HG03045 (cell line): ENCODE measurements at regions not wholly inside any gene's neighbourhood (a gene's known extent, or its start where the extent isn't known, plus 50 kb on each side); places are given as distances from the start of the nearest gene placed in this dataset.

Source experiments
- ATAC-seq: cut with Tn5 transposase; IDR thresholded peaks from one replicate; pipeline ENCODE4 v1.9.1; 2021; ENCODE audit warnings: mild to moderate bottlenecking, moderate library complexity; ENCODE audit not compliant: unreplicated experiment

DNA sequence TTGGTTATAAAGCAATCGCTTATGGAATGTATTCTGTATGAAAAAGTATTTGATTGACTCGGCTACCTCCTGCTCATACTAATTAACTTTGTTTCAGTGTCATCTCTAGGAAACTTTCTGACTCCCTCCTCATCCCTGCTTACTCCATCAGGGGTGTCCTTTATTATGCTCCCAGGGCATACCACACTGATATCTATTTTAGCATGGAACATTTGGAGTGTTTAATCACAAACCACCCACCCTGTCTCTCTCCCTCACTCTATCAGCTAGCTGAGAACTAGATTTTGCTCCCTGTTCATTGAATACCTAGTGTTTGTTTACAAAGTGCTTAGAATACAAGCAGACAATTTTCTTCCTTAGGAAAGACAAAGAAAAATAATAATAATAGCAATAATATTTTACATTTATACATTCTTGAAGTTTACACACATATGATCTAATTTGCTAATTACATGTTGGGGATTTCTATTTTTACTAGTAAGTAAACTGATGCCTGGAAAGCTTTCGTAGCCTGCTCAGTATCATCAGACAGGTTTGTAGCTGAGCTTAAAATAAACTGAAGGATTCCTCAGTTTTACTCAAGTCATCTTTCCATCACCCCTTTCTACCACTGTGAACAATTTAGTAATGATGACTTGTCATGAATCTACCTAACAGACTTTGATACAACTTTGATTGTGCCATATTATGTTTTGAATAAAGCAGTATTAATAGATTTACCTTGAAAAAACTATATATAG is 811.4 kb upstream of the HS3ST1 start:
- no peak for ATAC-seq

DNA sequence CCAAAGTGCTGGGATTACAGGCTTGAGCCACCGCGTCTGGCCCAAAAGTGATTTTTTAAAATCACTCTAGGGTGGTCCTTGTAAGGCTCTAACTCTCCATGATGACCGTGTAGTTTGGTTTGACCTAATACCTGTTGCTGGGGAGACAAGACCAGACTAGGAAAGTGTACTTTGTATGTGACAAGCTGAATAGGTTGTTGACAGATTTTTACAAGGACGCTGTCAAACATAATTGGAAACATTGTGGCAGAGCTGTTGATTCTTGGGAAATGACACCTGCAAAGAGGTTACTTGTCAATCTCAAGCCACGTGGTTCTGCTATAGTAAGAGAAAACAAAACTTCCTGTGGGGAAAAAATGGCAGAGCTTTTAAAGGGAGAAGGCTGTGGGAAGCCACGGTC is 802.4 kb upstream of the HS3ST1 start:
- no peak for ATAC-seq

- no peak for ATAC-seq
These were observed 792.3 kb upstream of the HS3ST1 start for GRCh38 chr4:12221031-12221430.

GRCh38 chr4:12211636-12212035 is 782.9 kb upstream of the HS3ST1 start:
- ATAC-seq: no peak

DNA sequence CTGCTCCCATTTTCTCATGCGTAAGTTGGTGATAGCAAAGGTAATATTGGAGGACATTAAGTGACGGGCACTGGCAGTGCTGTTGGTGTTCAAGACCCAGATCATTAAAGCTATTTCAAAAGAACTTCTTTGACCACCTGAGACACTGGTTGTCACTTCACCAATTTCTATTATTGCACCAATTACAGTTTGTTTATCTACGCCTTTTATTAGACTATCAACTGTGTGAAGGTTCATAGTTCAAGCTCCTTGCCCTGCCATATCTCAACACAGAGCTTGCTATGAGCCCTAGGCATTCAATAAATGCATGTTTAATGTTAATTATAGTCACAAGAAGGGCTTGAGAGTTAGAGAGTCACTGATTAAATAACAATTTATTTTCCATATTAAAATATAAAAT is 778.7 kb upstream of the HS3ST1 start:
- ATAC-seq: no peak

- no peak for ATAC-seq
These were observed 777.4 kb upstream of the HS3ST1 start for GRCh38 chr4:12206091-12206490.

GRCh38 chr4:12203945-12204344 is 775.3 kb upstream of the HS3ST1 start:
- ATAC-seq: no peak

DNA sequence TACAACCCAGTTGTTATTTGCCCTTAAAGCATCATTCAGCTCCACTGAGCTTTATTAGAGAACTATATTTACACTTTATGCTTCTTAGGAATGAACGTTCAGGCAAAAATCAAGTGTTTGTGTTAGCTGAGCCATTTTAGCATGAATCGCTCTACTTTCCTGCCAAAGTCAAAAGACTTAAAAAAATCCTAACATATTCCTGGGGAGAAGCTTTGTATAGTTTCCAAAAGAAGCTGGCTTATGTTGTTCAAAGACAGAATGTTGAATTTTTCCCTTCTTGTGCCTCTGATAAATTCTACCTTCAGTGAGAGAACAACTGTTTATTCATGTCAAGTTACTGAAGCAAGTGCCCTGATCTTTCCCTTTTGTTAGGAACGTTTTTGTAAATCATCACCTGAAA is 771.5 kb upstream of the HS3ST1 start:
- no peak for ATAC-seq

DNA sequence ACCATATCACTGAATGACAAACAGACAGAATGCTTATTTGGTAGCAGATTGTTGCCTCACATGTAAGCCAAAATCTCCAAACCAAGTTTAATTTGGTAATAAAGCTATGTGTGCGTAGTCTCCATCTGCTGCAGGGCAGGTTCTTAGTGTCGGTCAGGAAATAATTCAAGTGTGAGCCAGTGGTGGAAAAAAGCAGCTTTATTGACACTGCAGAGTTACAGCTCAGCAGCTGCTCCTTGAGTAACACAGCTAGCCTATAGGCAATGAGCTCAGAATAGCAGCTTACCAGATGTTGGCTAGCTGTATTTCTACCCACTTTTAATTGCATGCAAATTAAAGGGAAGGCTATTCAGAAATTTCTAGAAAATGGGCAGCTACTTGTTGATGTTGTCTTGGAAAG is 757.8 kb upstream of the HS3ST1 start:
- no peak for ATAC-seq

GRCh38 chr4:12178614-12179610 is 750.2 kb upstream of the HS3ST1 start:
- no peak for ATAC-seq

- ATAC-seq: no peak
These were observed 748.7 kb upstream of the HS3ST1 start for GRCh38 chr4:12177416-12177815.

DNA sequence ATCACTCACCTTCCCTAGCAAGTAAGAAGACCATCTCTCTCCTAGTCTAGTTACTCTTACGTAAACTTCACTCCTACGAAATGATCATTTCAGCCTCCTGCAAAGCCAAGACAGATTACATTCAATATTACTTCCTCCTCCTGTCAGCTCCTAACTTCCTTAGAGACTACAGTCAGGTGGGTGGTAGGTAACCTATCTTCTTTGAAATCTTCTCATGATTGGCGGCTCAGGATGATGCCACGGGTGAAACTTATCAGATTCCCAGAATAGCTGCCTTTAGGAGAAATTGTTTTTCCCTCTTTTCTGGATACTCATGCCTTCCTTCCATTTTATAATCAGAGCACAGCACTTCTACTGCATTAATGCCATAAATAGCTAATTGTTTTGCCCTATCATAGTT is 744.8 kb upstream of the HS3ST1 start:
- ATAC-seq: no peak

DNA sequence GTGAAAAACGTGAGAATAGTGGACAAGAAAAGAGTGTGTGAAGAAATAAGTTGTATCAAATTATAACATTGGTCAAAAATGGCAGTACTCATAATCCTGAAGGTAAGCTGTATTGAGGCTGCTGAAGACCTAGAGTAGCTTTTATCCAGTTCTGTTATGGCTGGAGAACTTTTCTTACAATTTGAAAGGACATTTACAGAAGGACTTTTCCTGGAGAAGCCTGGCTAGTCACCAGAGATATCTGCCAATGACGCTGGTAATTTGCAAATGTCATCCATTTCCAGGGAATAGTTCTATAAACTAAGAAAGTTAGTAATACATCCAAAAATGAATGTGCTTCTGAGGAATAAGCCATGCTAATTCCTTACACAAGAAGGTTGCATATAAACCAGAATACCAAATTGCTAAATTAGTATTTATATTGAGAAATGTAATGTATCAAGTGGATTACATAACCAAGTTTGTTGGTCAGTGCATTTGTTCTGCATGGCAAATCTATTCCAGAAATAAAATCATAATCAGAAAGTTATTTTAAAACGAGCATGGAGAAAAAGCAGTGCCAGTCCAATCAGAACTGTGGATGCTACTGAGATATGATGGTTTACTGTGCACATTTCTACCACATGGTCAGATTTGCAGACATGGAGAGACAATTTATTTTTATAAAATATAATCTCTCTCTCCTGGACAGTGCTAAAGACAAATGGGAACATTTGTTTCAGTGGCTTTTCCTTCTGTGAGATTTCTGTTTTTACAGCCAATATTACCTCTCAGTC is 743.7 kb upstream of the HS3ST1 start:
- ATAC-seq: no peak

- ATAC-seq: no peak
These were observed 741.6 kb upstream of the HS3ST1 start for GRCh38 chr4:12170308-12170707.

- no peak for ATAC-seq
These were observed 736.9 kb upstream of the HS3ST1 start for GRCh38 chr4:12165616-12166015.

- ATAC-seq: no peak
These were observed 717.6 kb upstream of the HS3ST1 start for GRCh38 chr4:12146339-12146738.

GRCh38 chr4:12145768-12146167 is 717.1 kb upstream of the HS3ST1 start:
- no peak for ATAC-seq

GRCh38 chr4:12145106-12145505 is 716.4 kb upstream of the HS3ST1 start:
- no peak for ATAC-seq

GRCh38 chr4:12144051-12144450 is 715.4 kb upstream of the HS3ST1 start:
- no peak for ATAC-seq

- no peak for ATAC-seq
These were observed 712.2 kb upstream of the HS3ST1 start for GRCh38 chr4:12140864-12141263.

- ATAC-seq: no peak
These were observed 710.6 kb upstream of the HS3ST1 start for GRCh38 chr4:12139296-12139695.
